ENCODE measurements at regions not wholly inside any gene's neighbourhood (a gene's known extent, or its start where the extent isn't known, plus 50 kb on each side); places are given as distances from the start of the nearest gene placed in this dataset.
"Not testable (repeated sequence)": the region's sequence is repeated elsewhere in the genome, so short reads cannot be mapped to it uniquely, and the experiment has no call there.

DNA sequence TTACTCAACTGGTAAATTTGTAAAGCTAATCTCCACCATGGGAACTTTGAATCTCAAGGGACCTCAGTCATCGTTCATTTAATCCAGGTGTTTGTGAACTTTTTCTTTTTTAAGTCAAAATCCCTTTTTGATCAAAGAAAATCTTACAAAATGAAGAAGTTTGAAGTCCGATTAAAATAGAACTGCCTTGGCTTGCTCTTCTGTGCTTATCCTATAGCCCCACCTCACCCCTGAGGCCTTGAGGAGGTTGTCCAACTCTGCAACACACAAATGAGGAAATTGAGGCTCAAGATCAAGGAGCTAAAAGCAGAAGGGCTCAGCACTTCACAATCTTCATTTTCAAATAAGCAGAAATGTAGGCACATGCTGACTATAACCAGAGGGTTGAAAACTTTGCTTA is 240.3 kb upstream of the SFRP2 start:
- H3K27me3 ChIP-seq (ENCODE audit: control insufficient read depth, insufficient read depth, low read length), result no peaks in the 10 kb centered on the region
- no peak for DNase-seq (ENCODE audit: low read depth)
- no peak overlapping the region for H3K4me3 ChIP-seq (ENCODE audit: low read depth, low read length)
- H3K36me3 ChIP-seq (ENCODE audit: control insufficient read depth, insufficient read depth, low read length), result no peaks in the 10 kb centered on the region
- TF ChIP-seq, protein P1, sequence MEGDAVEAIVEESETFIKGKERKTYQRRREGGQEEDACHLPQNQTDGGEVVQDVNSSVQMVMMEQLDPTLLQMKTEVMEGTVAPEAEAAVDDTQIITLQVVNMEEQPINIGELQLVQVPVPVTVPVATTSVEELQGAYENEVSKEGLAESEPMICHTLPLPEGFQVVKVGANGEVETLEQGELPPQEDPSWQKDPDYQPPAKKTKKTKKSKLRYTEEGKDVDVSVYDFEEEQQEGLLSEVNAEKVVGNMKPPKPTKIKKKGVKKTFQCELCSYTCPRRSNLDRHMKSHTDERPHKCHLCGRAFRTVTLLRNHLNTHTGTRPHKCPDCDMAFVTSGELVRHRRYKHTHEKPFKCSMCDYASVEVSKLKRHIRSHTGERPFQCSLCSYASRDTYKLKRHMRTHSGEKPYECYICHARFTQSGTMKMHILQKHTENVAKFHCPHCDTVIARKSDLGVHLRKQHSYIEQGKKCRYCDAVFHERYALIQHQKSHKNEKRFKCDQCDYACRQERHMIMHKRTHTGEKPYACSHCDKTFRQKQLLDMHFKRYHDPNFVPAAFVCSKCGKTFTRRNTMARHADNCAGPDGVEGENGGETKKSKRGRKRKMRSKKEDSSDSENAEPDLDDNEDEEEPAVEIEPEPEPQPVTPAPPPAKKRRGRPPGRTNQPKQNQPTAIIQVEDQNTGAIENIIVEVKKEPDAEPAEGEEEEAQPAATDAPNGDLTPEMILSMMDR (IDR thresholded peaks at IDR 0.05; ENCODE audit: insufficient read depth, low read length, poor library complexity, severe bottlenecking), result no peak

DNA sequence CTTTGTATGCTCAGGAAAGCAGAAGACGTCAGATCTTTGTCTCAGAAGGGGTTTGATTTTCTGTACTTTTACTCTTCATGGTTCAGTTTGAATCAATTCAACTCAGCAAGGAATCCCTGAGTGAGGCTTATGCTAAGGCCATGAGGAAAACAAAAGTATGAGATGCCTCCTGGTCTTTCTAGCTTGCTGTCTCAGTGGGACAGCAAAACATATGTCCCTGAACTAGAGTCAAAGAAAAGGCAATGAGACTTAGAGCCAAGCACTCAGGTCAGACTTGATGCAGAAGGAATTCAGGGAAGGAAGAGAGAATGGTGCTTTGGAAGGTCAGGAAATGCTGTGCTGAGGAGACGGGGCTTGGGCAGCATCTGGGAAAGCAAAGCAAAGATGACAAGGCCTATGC is 236.2 kb upstream of the SFRP2 start:
- H3K36me3 ChIP-seq (ENCODE audit: control insufficient read depth, insufficient read depth, low read length), result no peaks in the 10 kb centered on the region
- TF ChIP-seq, protein P1 (IDR thresholded peaks at IDR 0.05; ENCODE audit: insufficient read depth, low read length, poor library complexity, severe bottlenecking), result no peak
- no peak for DNase-seq (ENCODE audit: low read depth)

DNA sequence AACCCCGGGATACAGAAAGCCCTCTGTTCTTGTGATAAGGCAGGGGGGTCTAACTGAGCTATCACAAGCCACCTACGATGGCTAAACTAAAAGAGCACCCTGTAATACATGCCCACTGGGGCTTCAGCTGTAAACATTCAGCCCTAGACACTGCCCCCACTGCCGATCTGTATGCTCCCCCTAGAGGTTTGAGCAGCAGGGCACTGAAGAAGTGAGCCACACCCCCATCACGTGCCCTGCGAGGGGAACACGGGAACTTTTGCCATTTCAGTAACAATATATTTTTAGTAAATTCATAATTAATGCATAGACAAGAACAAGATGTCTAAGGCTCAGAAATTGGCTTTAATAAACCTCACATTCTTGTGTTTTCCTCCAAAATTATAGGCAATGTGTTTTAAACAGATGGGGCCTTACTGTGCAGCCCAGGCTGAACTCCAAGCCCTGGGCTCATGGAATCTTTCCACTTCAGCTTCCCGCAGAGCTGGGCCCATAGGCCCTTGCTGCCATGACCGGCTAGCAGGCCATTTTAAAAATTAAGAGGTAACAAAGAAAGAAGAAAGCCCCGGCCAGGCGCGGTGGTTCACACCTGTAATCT is 235.3 kb upstream of the SFRP2 start:
- Histone ChIP-seq H3K36me3 (ENCODE audit: control insufficient read depth, insufficient read depth, low read length) (no peaks in the 10 kb centered on the region), H3K4me3 (ENCODE audit: low read depth, low read length) (no peak overlapping the region), H3K27me3 (ENCODE audit: control insufficient read depth, insufficient read depth, low read length) (no peaks in the 10 kb centered on the region)
- DNase-seq (ENCODE audit: low read depth), result no peak
- TF ChIP-seq, protein P1 (IDR thresholded peaks at IDR 0.05; ENCODE audit: insufficient read depth, low read length, poor library complexity, severe bottlenecking), result no peak

More for the DNA sequence above, 236.2 kb upstream of the SFRP2 start:
- Histone ChIP-seq H3K27me3 (ENCODE audit: control insufficient read depth, insufficient read depth, low read length) (no peaks in the 10 kb centered on the region), H3K4me3 (ENCODE audit: low read depth, low read length) (no peak overlapping the region)

DNA sequence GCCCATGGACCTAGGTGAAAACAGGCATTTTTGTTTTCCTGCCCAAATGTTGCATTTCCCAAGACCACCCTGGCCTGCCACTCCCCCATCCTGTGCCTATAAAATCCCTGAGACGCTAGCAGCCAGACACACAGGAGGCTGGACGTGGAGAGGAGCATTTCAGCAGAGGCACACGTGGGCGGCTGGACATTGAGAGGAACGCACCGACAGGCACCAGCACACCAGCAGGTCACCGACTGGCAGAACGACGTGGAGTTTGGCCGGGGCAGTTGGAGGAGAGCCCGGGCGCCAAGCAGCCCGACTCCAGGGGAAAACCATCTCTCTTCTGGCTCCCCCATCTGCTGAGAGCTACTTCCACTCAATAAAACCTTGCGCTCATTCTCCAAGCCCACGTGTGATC is 234.8 kb upstream of the SFRP2 start:
- H3K4me3 ChIP-seq (ENCODE audit: low read depth, low read length); DNase-seq (ENCODE audit: low read depth); H3K27me3 ChIP-seq (ENCODE audit: control insufficient read depth, insufficient read depth, low read length); H3K36me3 ChIP-seq (ENCODE audit: control insufficient read depth, insufficient read depth, low read length): not testable (repeated sequence)

GRCh38 chr4:154019811-154020210 is 230.9 kb upstream of the SFRP2 start:
- TF ChIP-seq, protein P1 (IDR thresholded peaks at IDR 0.05; ENCODE audit: insufficient read depth, low read length, poor library complexity, severe bottlenecking), result no peak
- DNase-seq (ENCODE audit: low read depth), result no peak
- H3K36me3 ChIP-seq (ENCODE audit: control insufficient read depth, insufficient read depth, low read length), result no peaks in the 10 kb centered on the region
- H3K27me3 ChIP-seq (ENCODE audit: control insufficient read depth, insufficient read depth, low read length), result no peaks in the 10 kb centered on the region
- H3K4me3 ChIP-seq (ENCODE audit: low read depth, low read length), result no peak overlapping the region

- Histone ChIP-seq H3K4me3 (ENCODE audit: low read depth, low read length) (no peak overlapping the region), H3K36me3 (ENCODE audit: control insufficient read depth, insufficient read depth, low read length) (no peaks in the 10 kb centered on the region), H3K27me3 (ENCODE audit: control insufficient read depth, insufficient read depth, low read length) (no peaks in the 10 kb centered on the region)
- no peak for DNase-seq (ENCODE audit: low read depth)
- TF ChIP-seq, protein P1 (IDR thresholded peaks at IDR 0.05; ENCODE audit: insufficient read depth, low read length, poor library complexity, severe bottlenecking), result no peak
These were observed 229.8 kb upstream of the SFRP2 start for GRCh38 chr4:154018659-154019058.

Data from kidney epithelial cell (primary cell).